Muscle of leg (tissue), 3 donors: ENCODE measurements at regions not wholly inside any gene's neighbourhood (a gene's known extent, or its start where the extent isn't known, plus 50 kb on each side); places are given as distances from the start of the nearest gene placed in this dataset.
"Not testable (repeated sequence)": the region's sequence is repeated elsewhere in the genome, so short reads cannot be mapped to it uniquely, and the experiment has no call there.

ENCODE experiments used
- DNase-seq: peaks from one replicate; pipeline ENCODE4 v3.0.0; 2013
- H3K27ac ChIP-seq: one replicate; pipeline ENCODE4 v1.5.1; 2013; ENCODE audit warnings: mild to moderate bottlenecking, low read length, control low read depth
- H3K27me3 ChIP-seq: one replicate; pipeline ENCODE4 v1.6.1; 2013; ENCODE audit warnings: low read length; ENCODE audit not compliant: control insufficient read depth, insufficient read depth
- H3K36me3 ChIP-seq: one replicate; pipeline ENCODE4 v1.6.1; 2013; ENCODE audit warnings: low read length; ENCODE audit not compliant: control insufficient read depth, insufficient read depth
- H3K4me1 ChIP-seq: one replicate; pipeline ENCODE4 v1.6.1; 2013; ENCODE audit warnings: low read length; ENCODE audit not compliant: control insufficient read depth, insufficient read depth
- H3K4me3 ChIP-seq: one replicate; pipeline ENCODE4 v1.5.1; 2013; ENCODE audit warnings: low read length, control low read depth
- H3K9me3 ChIP-seq: replicated peaks from 2 replicates; pipeline ENCODE4 v1.6.1; 2013; ENCODE audit warnings: low read depth, low read length; ENCODE audit not compliant: control insufficient read depth
- WGBS: methylation state at CpG from one replicate; pipeline ENCODE4 v1.1.5; 2013; ENCODE audit warnings: missing lambda C conversion rate; ENCODE audit not compliant: insufficient coverage; 5-methylcytosine and 5-hydroxymethylcytosine counted together

DNA sequence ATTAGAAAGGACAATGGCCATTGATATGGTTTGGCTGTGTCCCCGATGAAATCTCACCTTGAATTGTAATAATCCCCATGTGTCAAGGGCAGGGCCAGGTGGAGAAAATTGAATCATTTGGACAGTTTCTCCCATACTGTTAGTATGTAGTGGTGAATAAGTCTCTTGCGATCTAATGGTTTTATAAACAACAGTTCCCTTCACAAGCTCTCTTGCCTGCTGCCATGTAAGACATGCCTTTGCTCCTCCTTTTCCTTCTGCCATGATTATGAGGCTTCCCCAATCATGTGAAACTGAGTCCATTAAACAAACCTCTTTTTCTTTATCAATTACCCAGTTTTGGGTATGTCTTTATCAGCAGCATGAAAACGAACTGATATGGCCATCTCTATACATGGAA is 302.7 kb downstream of the SFMBT2 start:
- H3K27me3 ChIP-seq, result no peaks in the 10 kb centered on the region
- no peak overlapping the region for H3K27ac ChIP-seq
- H3K9me3 ChIP-seq, result no peaks in the 10 kb centered on the region
- no peaks in the 10 kb centered on the region for H3K4me1 ChIP-seq
- no peak for DNase-seq
- WGBS, result 100% methylated on average over 2 of the region's 3 CpGs
- H3K36me3 ChIP-seq, result no peaks in the 10 kb centered on the region
- H3K4me3 ChIP-seq, result no peak overlapping the region

DNA sequence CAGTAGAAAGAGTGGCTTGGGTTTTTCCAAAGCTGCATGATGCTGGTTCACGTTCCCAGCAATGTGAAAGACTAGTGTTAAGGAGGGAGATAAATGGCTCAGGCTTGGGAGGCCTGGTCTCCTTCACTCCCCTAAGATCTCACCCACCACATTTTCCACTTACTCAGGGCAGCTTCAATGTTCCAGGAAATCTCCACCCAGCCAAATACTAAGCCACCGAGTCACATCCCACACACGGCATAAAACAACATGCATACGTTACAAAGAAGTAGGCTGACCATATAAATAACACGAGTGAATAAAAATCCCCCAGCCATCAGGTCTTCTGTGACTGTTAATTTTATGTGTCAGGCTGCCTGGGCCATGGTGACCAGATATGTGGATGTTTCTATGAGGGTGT is 303.5 kb downstream of the SFMBT2 start:
- Histone ChIP-seq H3K4me3 (no peak overlapping the region), H3K4me1 (no peaks in the 10 kb centered on the region), H3K27me3 (no peaks in the 10 kb centered on the region), H3K36me3 (no peaks in the 10 kb centered on the region), H3K27ac (no peak overlapping the region), H3K9me3 (no peaks in the 10 kb centered on the region)
- 60% methylated on average over 1 of the region's 5 CpGs for WGBS
- no peak for DNase-seq

DNA sequence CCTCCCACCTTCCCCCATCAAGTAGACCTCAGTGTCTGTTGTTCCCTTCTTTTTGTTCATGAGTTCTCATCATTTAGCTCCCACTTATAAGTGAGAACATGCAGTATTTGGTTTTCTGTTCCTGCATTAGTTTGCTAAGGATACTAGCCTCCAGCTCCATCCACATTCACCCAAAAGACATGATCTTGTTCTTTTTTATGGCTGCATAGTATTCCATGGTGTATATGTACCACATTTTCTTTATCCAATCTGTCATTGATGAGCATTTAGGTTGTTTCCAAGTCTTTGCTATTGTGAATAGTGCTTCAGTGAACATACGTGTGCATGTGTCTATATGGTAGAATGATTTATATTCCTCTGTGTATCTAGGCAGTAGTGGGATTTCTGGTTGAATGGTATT is 306.5 kb downstream of the SFMBT2 start:
- H3K4me1 ChIP-seq, H3K9me3 ChIP-seq, H3K27ac ChIP-seq, DNase-seq, H3K27me3 ChIP-seq, H3K4me3 ChIP-seq, H3K36me3 ChIP-seq: not testable (repeated sequence)
- no CpG with 5 or more reads among the region's 1 CpG for WGBS

DNA sequence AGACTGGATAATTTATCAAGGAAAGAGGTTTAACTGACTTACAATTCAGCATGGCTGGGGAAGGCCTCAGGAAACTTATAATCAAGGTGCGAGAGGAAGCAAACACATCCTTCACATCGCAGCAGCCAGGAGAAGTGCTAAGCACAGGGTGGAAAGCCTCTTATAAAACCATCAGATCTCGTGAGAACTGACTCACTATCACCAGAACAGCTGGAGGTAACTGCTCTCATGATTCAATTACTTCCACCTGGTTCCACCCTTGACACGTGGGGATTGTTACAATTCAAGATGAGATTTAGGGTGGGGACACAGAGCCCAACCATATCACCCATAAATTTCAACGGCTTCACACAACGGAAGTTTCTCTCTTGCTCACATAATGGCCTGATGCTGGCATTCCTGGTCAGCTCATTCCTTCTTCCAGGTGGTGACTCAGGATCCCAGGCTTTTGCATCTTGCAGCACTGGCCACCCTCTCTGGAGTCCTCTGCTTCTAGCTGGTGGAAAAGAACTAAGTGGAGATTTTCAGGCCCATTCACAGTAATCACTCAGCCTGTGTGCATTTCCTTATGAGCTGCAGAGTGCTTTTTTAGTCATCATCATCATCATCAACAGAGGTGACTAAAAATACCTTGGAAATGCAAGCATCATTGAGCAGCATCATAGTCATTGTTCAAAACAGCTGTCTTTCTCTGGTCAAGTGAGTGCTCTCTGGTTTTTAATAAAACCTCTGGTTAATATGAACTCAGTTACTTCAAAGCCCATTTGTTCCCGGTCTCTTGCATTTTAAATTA is 308.1 kb downstream of the SFMBT2 start:
- 63% methylated on average over 2 of the region's 7 CpGs for WGBS
- Histone ChIP-seq H3K36me3 (no peaks in the 10 kb centered on the region), H3K27ac (no peak overlapping the region), H3K9me3 (no peaks in the 10 kb centered on the region), H3K4me3 (no peak overlapping the region), H3K27me3 (no peaks in the 10 kb centered on the region), H3K4me1 (no peaks in the 10 kb centered on the region)
- no peak for DNase-seq

DNA sequence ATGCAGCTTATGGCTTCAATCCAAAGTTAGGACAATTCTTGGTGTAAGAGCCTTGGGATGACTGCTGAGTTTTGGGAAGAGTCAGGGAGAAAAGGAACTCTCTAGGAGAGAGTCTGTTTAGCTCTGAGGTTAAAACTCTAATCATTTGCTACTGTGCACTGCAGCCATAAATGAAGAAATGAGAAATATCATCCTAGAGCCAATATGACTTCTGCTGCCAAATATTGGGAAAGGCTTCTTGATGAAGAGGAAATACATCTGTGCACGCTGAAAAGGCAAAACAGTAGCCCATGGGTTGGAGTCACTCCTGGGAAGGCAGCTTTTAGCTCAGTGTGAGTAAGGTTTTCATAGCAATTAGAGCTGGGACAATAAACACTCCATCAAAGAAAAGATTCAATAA is 308.8 kb downstream of the SFMBT2 start:
- H3K9me3 ChIP-seq, result no peaks in the 10 kb centered on the region
- DNase-seq, result peak; percentile 63
- no peaks in the 10 kb centered on the region for H3K27me3 ChIP-seq
- no peak overlapping the region for H3K27ac ChIP-seq
- no peak overlapping the region for H3K4me3 ChIP-seq
- no CpG with 5 or more reads among the region's 1 CpG for WGBS
- no peaks in the 10 kb centered on the region for H3K36me3 ChIP-seq
- no peaks in the 10 kb centered on the region for H3K4me1 ChIP-seq

DNA sequence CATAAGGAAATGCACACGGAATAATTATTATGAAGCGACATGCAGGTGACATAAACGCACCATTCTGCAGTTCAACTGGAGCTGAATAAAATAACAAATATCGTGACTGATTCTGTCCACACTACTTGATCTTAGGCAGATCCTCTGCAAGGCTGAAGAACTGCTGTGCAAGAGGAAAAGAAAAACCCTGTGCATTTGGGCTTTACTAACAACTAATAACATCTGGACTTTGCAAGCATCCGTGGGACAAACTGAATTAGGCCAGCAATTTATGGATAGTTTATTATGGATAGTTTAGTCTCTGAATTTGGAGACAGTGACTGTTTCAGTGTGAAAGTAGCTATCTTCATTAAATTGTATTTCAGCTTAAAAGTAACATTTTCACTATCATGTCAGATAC is 309.4 kb downstream of the SFMBT2 start:
- Histone ChIP-seq H3K4me1 (no peaks in the 10 kb centered on the region), H3K4me3 (no peak overlapping the region), H3K27me3 (no peaks in the 10 kb centered on the region), H3K9me3 (no peaks in the 10 kb centered on the region), H3K36me3 (no peaks in the 10 kb centered on the region), H3K27ac (no peak overlapping the region)
- DNase-seq, result peak; percentile 57
- 57% methylated on average over 3 of the region's 5 CpGs for WGBS

DNA sequence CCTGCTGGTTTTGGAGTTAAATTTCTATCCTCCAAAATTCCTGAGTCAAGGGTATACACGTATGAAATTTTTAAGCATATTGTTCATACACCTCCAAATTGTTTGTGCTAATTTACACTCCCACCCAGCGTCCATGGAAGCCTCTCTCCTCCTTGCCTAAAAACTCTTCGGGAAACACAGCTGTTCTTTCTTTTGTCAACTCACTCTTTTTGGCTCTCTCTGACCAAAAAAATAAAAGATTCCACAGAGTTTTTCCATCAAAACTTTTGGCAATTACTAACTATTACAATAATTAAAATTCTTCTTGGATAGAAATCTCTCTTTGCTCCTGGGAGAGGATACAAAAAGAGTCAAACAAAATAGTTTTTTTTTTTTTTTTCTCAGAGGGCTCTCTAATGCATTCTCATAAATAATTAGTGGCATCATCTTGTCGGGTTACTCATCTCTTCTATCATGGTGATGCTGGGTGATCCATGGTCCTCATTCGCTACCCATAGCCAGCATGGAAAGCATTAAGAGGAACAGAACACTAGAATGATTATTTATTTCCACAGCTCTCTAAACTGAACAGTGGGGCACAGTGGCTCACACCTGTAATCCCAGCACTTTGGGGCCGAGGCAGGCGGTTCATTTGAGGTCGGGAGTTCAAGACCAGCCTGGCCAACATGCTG is 310.7 kb downstream of the SFMBT2 start:
- Histone ChIP-seq H3K9me3 (no peaks in the 10 kb centered on the region), H3K36me3 (no peaks in the 10 kb centered on the region)

DNA sequence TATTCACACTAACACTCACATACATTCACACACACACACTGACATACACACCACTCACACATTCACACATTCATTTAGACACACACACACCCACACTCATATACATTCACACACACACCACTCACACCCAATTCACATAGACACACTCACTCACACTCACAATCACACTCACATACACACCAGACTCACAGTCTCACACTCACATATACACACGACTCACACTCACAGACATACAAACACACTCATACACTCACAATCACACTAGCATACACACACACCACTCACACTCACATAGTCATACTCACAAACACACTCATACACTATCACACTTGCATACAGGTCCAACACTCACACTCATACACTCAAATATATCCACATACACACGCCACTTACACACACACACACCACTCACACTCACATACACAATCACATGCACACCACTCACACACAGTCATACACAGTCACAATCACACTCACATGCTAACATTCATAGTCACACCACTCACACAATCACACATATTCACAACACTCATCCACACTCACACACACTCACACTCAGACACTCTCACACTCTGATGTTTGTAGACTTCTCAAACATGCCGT is 312.6 kb downstream of the SFMBT2 start:
- Histone ChIP-seq H3K27me3 (no peaks in the 10 kb centered on the region), H3K4me1 (no peaks in the 10 kb centered on the region), H3K36me3 (no peaks in the 10 kb centered on the region), H3K27ac (no peak overlapping the region), H3K4me3 (no peak overlapping the region), H3K9me3 (no peaks in the 10 kb centered on the region)
- 100% methylated on average over 2 of the region's 3 CpGs for WGBS
- DNase-seq, result no peak

More for the DNA sequence above, 310.7 kb downstream of the SFMBT2 start:
- Histone ChIP-seq H3K4me1 (no peaks in the 10 kb centered on the region), H3K27me3 (no peaks in the 10 kb centered on the region), H3K27ac (peak overlapping the region; percentile 20), H3K4me3 (no peak overlapping the region)
- DNase-seq, result peak; percentile 77
- 37% methylated on average over 6 of the region's 8 CpGs for WGBS

DNA sequence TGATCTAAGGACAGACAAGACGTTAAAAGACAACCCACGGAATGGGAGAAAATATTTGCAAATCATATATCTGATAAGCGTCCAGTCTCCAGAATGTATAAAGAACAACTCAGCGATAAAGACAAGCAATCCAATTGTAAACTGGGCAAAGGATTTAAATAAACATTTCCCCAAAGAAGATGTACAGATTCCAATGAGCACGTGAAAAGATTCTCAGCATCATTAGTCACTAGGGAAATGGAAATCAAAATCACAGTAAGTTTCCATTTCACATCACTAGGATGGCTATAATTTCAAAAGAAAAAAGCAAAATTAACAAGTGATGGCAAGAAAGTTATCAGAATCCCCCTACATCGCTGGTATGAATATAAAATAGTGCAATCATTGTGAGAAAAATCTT is 316.1 kb downstream of the SFMBT2 start:
- H3K9me3 ChIP-seq, result no peaks in the 10 kb centered on the region

DNA sequence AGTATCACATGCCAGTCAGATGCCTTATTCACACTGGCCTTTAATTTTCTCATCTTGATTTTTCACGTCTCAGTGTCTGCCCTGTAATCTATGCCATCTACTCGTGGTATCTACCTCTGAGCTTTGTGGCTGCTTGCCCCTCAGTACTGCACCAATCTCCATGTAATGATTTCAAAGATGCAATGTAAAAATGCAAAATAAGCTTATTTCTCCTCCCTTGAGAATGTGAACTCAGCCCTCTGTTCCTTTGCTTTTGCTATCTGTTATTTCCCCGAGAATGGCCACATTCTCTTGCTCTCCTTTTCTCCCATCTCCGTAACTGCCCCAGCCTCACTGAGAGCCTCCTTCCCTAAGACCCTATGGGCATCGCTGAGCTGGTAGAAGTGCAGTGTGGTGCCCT is 317.5 kb downstream of the SFMBT2 start:
- DNase-seq, result no peak

More for the DNA sequence above, 316.1 kb downstream of the SFMBT2 start:
- Histone ChIP-seq H3K27ac (no peak overlapping the region), H3K36me3 (no peaks in the 10 kb centered on the region), H3K27me3 (no peaks in the 10 kb centered on the region), H3K4me3 (no peak overlapping the region), H3K4me1 (no peaks in the 10 kb centered on the region)
- WGBS, result no CpG with 5 or more reads among the region's 6 CpGs
- DNase-seq, result no peak

More for the DNA sequence above, 317.5 kb downstream of the SFMBT2 start:
- Histone ChIP-seq H3K36me3 (no peaks in the 10 kb centered on the region), H3K4me1 (no peaks in the 10 kb centered on the region), H3K27me3 (no peaks in the 10 kb centered on the region), H3K9me3 (no peaks in the 10 kb centered on the region), H3K27ac (no peak overlapping the region), H3K4me3 (no peak overlapping the region)
- 72% methylated on average over 3 of the region's 5 CpGs for WGBS
